ENCODE measurements at regions not wholly inside any gene's neighbourhood (a gene's known extent, or its start where the extent isn't known, plus 50 kb on each side); places are given as distances from the start of the nearest gene placed in this dataset.
"Not testable (repeated sequence)": the region's sequence is repeated elsewhere in the genome, so short reads cannot be mapped to it uniquely, and the experiment has no call there.

GRCh38 chr6:8906699-8907098 is 471.4 kb upstream of the SLC35B3 start:
- ATAC-seq (no peak), DNase-seq (no peak)
- intact Hi-C loops (cut with DNase I) = no loop called here

GRCh38 chr6:8905757-8906156 is 470.4 kb upstream of the SLC35B3 start:
- ATAC-seq = no peak
- no peak for DNase-seq
- intact Hi-C loops (cut with DNase I) = no loop called here

- DNase-seq (no peak), ATAC-seq (no peak)
- intact Hi-C loops (cut with DNase I) = no loop called here
These were observed 469.4 kb upstream of the SLC35B3 start for GRCh38 chr6:8904754-8905153.

- intact Hi-C loops (cut with DNase I) = no loop called here
- DNase-seq (no peak), ATAC-seq (no peak)
These were observed 464.7 kb upstream of the SLC35B3 start for GRCh38 chr6:8900056-8900455.

- no peak for ATAC-seq
- no peak for DNase-seq
- intact Hi-C loops (cut with DNase I) = no loop called here
These were observed 454.2 kb upstream of the SLC35B3 start for GRCh38 chr6:8889514-8889913.

- DNase-seq (no peak), ATAC-seq (no peak)
- intact Hi-C loops (cut with DNase I) = no loop called here
These were observed 453.1 kb upstream of the SLC35B3 start for GRCh38 chr6:8888468-8888867.

GRCh38 chr6:8881663-8882062 is 446.3 kb upstream of the SLC35B3 start:
- intact Hi-C loops (cut with DNase I) = no loop called here
- no peak for ATAC-seq

GRCh38 chr6:8879334-8879733 is 444.0 kb upstream of the SLC35B3 start:
- no peak for ATAC-seq
- intact Hi-C loops (cut with DNase I) = no loop called here

More at GRCh38 chr6:8881663-8882062, 446.3 kb upstream of the SLC35B3 start:
- DNase-seq = no peak

GRCh38 chr6:8875986-8876385 is 440.6 kb upstream of the SLC35B3 start:
- intact Hi-C loops (cut with DNase I) = no loop called here
- DNase-seq (no peak), ATAC-seq (no peak)

More at GRCh38 chr6:8879334-8879733, 444.0 kb upstream of the SLC35B3 start:
- DNase-seq = no peak

GRCh38 chr6:8872589-8872988 is 437.2 kb upstream of the SLC35B3 start:
- intact Hi-C loops (cut with DNase I) = no loop called here
- DNase-seq (no peak), ATAC-seq (no peak)

GRCh38 chr6:8865451-8865850 is 430.1 kb upstream of the SLC35B3 start:
- no peak for ATAC-seq
- intact Hi-C loops (cut with DNase I) = no loop called here
- DNase-seq = no peak

GRCh38 chr6:8860671-8861070 is 425.3 kb upstream of the SLC35B3 start:
- DNase-seq = no peak
- intact Hi-C loops (cut with DNase I) = no loop called here
- ATAC-seq = no peak

- intact Hi-C loops (cut with DNase I) = no loop called here
- ATAC-seq = no peak
- DNase-seq = no peak
These were observed 424.2 kb upstream of the SLC35B3 start for GRCh38 chr6:8859501-8859900.

- ATAC-seq (no peak), DNase-seq (no peak)
- intact Hi-C loops (cut with DNase I) = no loop called here
These were observed 423.5 kb upstream of the SLC35B3 start for GRCh38 chr6:8858854-8859331.

- peak in 1 of 2 donors; percentile 53 for ATAC-seq
- intact Hi-C loops (cut with DNase I) = no loop called here
- DNase-seq = no peak
These were observed 421.8 kb upstream of the SLC35B3 start for GRCh38 chr6:8857160-8857559.

GRCh38 chr6:8855411-8855810 is 420.1 kb upstream of the SLC35B3 start:
- intact Hi-C loops (cut with DNase I) = no loop called here

GRCh38 chr6:8852332-8852731 is 417.0 kb upstream of the SLC35B3 start:
- DNase-seq = no peak
- ATAC-seq = no peak
- intact Hi-C loops (cut with DNase I) = no loop called here

More at GRCh38 chr6:8855411-8855810, 420.1 kb upstream of the SLC35B3 start:
- ATAC-seq = no peak
- DNase-seq = no peak

- ATAC-seq; intact Hi-C loops (cut with DNase I); DNase-seq: not testable (repeated sequence)
These were observed 411.3 kb upstream of the SLC35B3 start for GRCh38 chr6:8846680-8847079.

- DNase-seq = no peak
- intact Hi-C loops (cut with DNase I) = no loop called here
These were observed 410.3 kb upstream of the SLC35B3 start for GRCh38 chr6:8845690-8846089.

GRCh38 chr6:8844968-8845367 is 409.6 kb upstream of the SLC35B3 start:
- ATAC-seq (no peak), DNase-seq (no peak)
- intact Hi-C loops (cut with DNase I) = no loop called here

More at GRCh38 chr6:8845690-8846089, 410.3 kb upstream of the SLC35B3 start:
- ATAC-seq = no peak

GRCh38 chr6:8839626-8840025 is 404.3 kb upstream of the SLC35B3 start:
- DNase-seq (no peak), ATAC-seq (no peak)
- intact Hi-C loops (cut with DNase I) = no loop called here

GRCh38 chr6:8837343-8837742 is 402.0 kb upstream of the SLC35B3 start:
- no peak for DNase-seq
- no peak for ATAC-seq
- intact Hi-C loops (cut with DNase I) = no loop called here

Measured in left cardiac atrium (tissue), 4 donors.